ENCODE measurements at regions not wholly inside any gene's neighbourhood (a gene's known extent, or its start where the extent isn't known, plus 50 kb on each side); places are given as distances from the start of the nearest gene placed in this dataset.
A peak's percentile ranks its signal among the peaks of the same experiment; 100 is the strongest.

DNA sequence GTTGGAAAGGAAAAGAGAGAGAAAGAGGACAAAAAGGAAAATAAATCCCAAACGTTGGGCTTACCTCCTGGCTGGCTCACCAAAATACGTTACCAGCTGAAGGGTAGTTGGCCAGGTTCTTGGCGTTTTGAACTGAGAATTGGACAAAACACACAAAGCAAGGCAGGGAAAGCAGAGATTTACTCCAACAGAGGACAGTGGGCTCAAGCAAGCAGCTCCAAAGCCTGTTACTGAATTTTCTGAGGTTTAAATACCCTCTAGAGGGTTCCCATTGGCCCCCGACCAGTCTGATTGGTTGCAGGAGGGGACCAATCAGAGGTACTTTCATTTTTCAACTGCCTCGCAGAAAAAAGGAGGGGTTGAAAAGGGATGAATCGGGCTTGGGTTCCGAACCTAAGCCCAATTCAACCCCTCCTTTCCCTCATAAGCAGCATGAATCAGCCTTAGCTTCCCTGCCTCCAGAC, 55.6 kb upstream of the ALOX12 start:
- H3K36me3 ChIP-seq (replicated peaks in 1 of 2), result no peaks in the 10 kb centered on the region
- H3K4me3 ChIP-seq, result peak overlapping the region in 1 of 4 donors; percentile 42
- 72 to 80% (median 77%) methylated on average over 7 of the region's 7 CpGs for WGBS, 4 donors

DNA sequence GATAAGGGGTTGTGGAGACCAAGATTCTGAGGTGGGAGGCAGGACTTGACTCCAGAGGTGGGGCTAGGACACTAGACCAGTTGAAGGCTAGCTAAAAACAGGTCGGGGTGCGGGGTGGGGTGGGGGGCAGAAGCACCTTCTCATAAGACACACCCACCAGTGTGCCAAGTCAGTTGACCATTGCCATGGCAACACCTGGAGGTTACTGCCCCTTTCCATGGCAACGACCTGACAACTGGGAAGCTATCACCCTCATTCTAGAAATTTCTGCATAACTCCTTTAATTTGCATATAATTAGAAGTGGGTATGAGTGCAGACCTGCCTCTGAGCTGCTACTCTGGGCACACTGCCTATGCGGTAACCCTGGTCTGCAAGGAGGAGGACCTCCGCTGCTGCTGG, 53.9 kb upstream of the ALOX12 start:
- H3K27ac ChIP-seq, result no peak overlapping the region
- no peak overlapping the region for H3K4me3 ChIP-seq
- H3K9me3 ChIP-seq (replicated peaks in 1 of 3), result no peaks in the 10 kb centered on the region
- no peaks in the 10 kb centered on the region for H3K36me3 ChIP-seq (replicated peaks in 1 of 2)
- no peak for TF ChIP-seq POLR2A (IDR thresholded peaks at IDR 0.05)
- TF ChIP-seq, protein P1, sequence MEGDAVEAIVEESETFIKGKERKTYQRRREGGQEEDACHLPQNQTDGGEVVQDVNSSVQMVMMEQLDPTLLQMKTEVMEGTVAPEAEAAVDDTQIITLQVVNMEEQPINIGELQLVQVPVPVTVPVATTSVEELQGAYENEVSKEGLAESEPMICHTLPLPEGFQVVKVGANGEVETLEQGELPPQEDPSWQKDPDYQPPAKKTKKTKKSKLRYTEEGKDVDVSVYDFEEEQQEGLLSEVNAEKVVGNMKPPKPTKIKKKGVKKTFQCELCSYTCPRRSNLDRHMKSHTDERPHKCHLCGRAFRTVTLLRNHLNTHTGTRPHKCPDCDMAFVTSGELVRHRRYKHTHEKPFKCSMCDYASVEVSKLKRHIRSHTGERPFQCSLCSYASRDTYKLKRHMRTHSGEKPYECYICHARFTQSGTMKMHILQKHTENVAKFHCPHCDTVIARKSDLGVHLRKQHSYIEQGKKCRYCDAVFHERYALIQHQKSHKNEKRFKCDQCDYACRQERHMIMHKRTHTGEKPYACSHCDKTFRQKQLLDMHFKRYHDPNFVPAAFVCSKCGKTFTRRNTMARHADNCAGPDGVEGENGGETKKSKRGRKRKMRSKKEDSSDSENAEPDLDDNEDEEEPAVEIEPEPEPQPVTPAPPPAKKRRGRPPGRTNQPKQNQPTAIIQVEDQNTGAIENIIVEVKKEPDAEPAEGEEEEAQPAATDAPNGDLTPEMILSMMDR (IDR thresholded peaks at IDR 0.05), result no peak
- H3K4me1 ChIP-seq (replicated peaks in 1 of 2), result no peaks in the 10 kb centered on the region
- WGBS, 4 donors, result 71 to 92% (median 88%) methylated on average over 3 to 5 of the region's 5 CpGs
- no peak for DNase-seq
- H3K27me3 ChIP-seq, result no peaks in the 10 kb centered on the region
- intact Hi-C loops (cut with DNase I), result no loop called here

More for the DNA sequence above, 55.6 kb upstream of the ALOX12 start:
- no peaks in the 10 kb centered on the region for H3K27me3 ChIP-seq
- intact Hi-C loops (cut with DNase I), result no loop called here
- DNase-seq, result peak in 3 of 7 donors; percentile 24 to 31 (median 31)
- TF ChIP-seq, protein P1 (IDR thresholded peaks at IDR 0.05), result no peak
- TF ChIP-seq POLR2A (IDR thresholded peaks at IDR 0.05), result peak in 1 of 2 donors; percentile 13
- H3K9me3 ChIP-seq (replicated peaks in 1 of 3), result no peaks in the 10 kb centered on the region
- no peak overlapping the region for H3K27ac ChIP-seq
- no peaks in the 10 kb centered on the region for H3K4me1 ChIP-seq (replicated peaks in 1 of 2)

DNA sequence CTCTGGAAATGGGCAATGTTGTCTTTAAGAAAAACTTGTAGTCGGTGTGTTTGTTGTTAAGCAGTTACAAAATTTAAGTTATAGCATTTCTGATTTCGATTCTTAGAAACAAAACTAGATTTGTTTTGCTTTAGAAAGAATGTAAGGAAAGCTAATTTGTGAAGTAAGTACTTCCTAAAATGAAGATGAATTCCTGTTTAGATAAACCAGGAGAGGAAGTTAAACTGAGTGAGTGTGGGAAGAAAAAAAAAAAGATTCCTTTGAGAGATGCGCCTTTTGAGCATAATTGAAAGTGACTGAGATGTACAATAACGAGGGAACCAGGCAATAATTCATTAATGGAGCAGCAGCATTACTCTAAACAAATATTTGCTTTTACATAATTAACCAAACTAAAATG, 52.4 kb upstream of the ALOX12 start:
- WGBS, 4 donors, result 56 to 59% (median 58%) methylated on average over 4 of the region's 4 CpGs
- Histone ChIP-seq H3K27me3 (no peaks in the 10 kb centered on the region), H3K27ac (no peak overlapping the region), H3K4me3 (no peak overlapping the region), H3K9me3 (replicated peaks in 1 of 3) (no peaks in the 10 kb centered on the region), H3K36me3 (replicated peaks in 1 of 2) (no peaks in the 10 kb centered on the region), H3K4me1 (replicated peaks in 1 of 2) (no peaks in the 10 kb centered on the region)
- intact Hi-C loops (cut with DNase I), result no loop called here
- no peak for DNase-seq
- TF ChIP-seq, protein P1 (IDR thresholded peaks at IDR 0.05), result no peak
- no peak for TF ChIP-seq POLR2A (IDR thresholded peaks at IDR 0.05)

Data from adrenal gland (tissue), 9 donors.